Heart right ventricle (tissue), 16 donors: ENCODE measurements at regions not wholly inside any gene's neighbourhood (a gene's known extent, or its start where the extent isn't known, plus 50 kb on each side); places are given as distances from the start of the nearest gene placed in this dataset.

ENCODE experiments used
- ATAC-seq, 8 donors: fragments of 200-7000 bp; cut with Tn5 transposase; one replicate each; pipeline ENCODE4 v1.9.1; 2020; ENCODE audit warnings: mild to moderate bottlenecking in 8 of 8, moderate library complexity in 8 of 8, moderate number of reproducible peaks in 1 of 8
- DNase-seq, 2 donors: peaks; one replicate each; pipeline ENCODE4 v3.0.0-alpha.2; 2020
- H3K27ac ChIP-seq, 10 donors: fragments of 200-600 bp; sonication (generic) in 2 of 10; one replicate each; pipeline versions ENCODE4 v1.5.0 to v1.8.0; 2020 to 2022; ENCODE audit warnings: mild to moderate bottlenecking in 3 of 10
- H3K27me3 ChIP-seq, 7 donors: fragments of 200-600 bp; one replicate each; pipeline ENCODE4 v1.8.0; 2021 to 2022; ENCODE audit warnings: mild to moderate bottlenecking in 2 of 7
- H3K36me3 ChIP-seq, 9 donors: fragments of 200-600 bp; sonication (generic) in 1 of 9; one replicate each; pipeline versions ENCODE4 v1.5.0 to v1.8.0; 2020 to 2022; ENCODE audit warnings: mild to moderate bottlenecking in 2 of 9
- H3K4me1 ChIP-seq, 9 donors: fragments of 200-600 bp; sonication (generic) in 1 of 9; one replicate each; pipeline versions ENCODE4 v1.5.0 to v1.8.0; 2020 to 2022; ENCODE audit warnings: mild to moderate bottlenecking in 4 of 9
- H3K4me3 ChIP-seq, 10 donors: fragments of 200-600 bp; sonication (generic) in 2 of 10; one replicate each; pipeline versions ENCODE4 v1.5.0 to v1.8.0; 2020 to 2022; ENCODE audit warnings: mild to moderate bottlenecking in 7 of 10, moderate library complexity in 2 of 10
- H3K9me3 ChIP-seq, 11 donors: fragments of 200-600 bp in 10 of 11; sonication (generic) in 2 of 11; one replicate each; pipeline versions ENCODE4 v1.5.0 to v1.8.0; 2013 to 2022; ENCODE audit warnings: mild to moderate bottlenecking in 2 of 11, control low read depth in 1 of 11, moderate library complexity in 1 of 11
- CTCF ChIP-seq, 9 donors: fragments of 200-600 bp; sonication (generic) in 2 of 9; IDR thresholded peaks; one replicate each; pipeline versions ENCODE4 v1.5.0 to v1.8.0; 2021 to 2022; ENCODE audit warnings: antibody characterized with exemption in 9 of 9, mild to moderate bottlenecking in 5 of 9, moderate library complexity in 1 of 9
- WGBS, 2 donors: extraction: QIAGEN DNeasy Blood & Tissue Kit; methylation state at CpG; one replicate each; pipeline ENCODE4 v1.1.7; 2013; ENCODE audit warnings: inconsistent platforms in 1 of 2; 5-methylcytosine and 5-hydroxymethylcytosine counted together
- intact Hi-C, 10 donors: fragments of 100-400 bp; cut with DNase I; formaldehyde crosslinking; loops; one replicate each; pipeline versions ENCODE4 v1.11.1 to v1.14.2; 2022
- donor health status: Arrhythmogenic right ventricular cardiomyopathy.
- donor health status: ischemic (EF 13 %, LVEDD 7.1; RV severe dilation, severe dysfunction).
- donor health status: healthy with polysubstance abuse.
- donor health status: DM: no; HTN: yes; CAD: no.
- donor health status: DM: no; HTN: no; CAD: no.
- donor health status: ischemic (EF 25% LVEDD 6.9; RV normal size, moderate dysfunction).
- donor health status: ischemic (EF 25% LVEDD 5.7; RV mildly dilated, moderate dysfunction).
- donor health status: healthy.
- donor health status: DM: yes; HTN: yes; CAD: no.
- donor health status: Ischemic cardiomyopathy.
- donor health status: ischemic (EF 35%, LVEDD 5.7; RV mildly dilated, moderate dysfunction).
- donor health status: nonischemic (EF 11% LVEDD 7.7; RV severe dilation, severe dysfunction).
- donor health status: DM: yes; HTN: yes; CAD: no.
- donor health status: PGD.
- donor health status: ischemic (EF 29% LVEDD 5.4; RV normal size, mild dysfunction).
- donor health status: nonischemic (EF 23%, LVEDD 6.1; RV moderate dilation, normal function).

GRCh38 chr6:105642708-105643107 is 239.8 kb upstream of the PREP start:
- intact Hi-C loops = no loop called here
- no peak overlapping the region for H3K27ac ChIP-seq
- no peaks in the 10 kb centered on the region for H3K36me3 ChIP-seq
- H3K9me3 ChIP-seq = no peaks in the 10 kb centered on the region
- ATAC-seq (no peak), DNase-seq (no peak)
- no peaks in the 10 kb centered on the region for H3K27me3 ChIP-seq
- H3K4me1 ChIP-seq = peaks cover 0 to 6% (median 0%) of the 10 kb centered on the region in 9 donors
- no peak for TF ChIP-seq CTCF (IDR thresholded peaks at IDR 0.05)
- whole genome bisulfite sequencing, 2 donors = 91 to 93% methylated on average over 4 of the region's 4 CpGs
- no peak overlapping the region for H3K4me3 ChIP-seq

GRCh38 chr6:105641504-105641903 is 238.6 kb upstream of the PREP start:
- Histone ChIP-seq H3K36me3 (no peaks in the 10 kb centered on the region), H3K4me1 (peaks cover 0 to 6% (median 0%) of the 10 kb centered on the region in 9 donors), H3K9me3 (no peaks in the 10 kb centered on the region), H3K4me3 (no peak overlapping the region), H3K27me3 (no peaks in the 10 kb centered on the region), H3K27ac (no peak overlapping the region)
- DNase-seq (no peak), ATAC-seq (no peak)
- intact Hi-C loops = no loop called here
- WGBS, 2 donors = 83 to 87% methylated on average over 1 of the region's 1 CpG
- TF ChIP-seq CTCF (IDR thresholded peaks at IDR 0.05) = no peak

- DNase-seq (no peak), ATAC-seq (no peak)
- no peak overlapping the region for H3K4me3 ChIP-seq
- whole genome bisulfite sequencing, 2 donors = 92 to 94% methylated on average over 2 of the region's 2 CpGs
- no peaks in the 10 kb centered on the region for H3K9me3 ChIP-seq
- intact Hi-C loops = no loop called here
- H3K27me3 ChIP-seq = no peaks in the 10 kb centered on the region
- no peak overlapping the region for H3K27ac ChIP-seq
- H3K4me1 ChIP-seq = no peaks in the 10 kb centered on the region
- H3K36me3 ChIP-seq = no peaks in the 10 kb centered on the region
- no peak for TF ChIP-seq CTCF (IDR thresholded peaks at IDR 0.05)
Observed at GRCh38 chr6:105639124-105639523, 236.2 kb upstream of the PREP start.

- H3K36me3 ChIP-seq = no peaks in the 10 kb centered on the region
- H3K27me3 ChIP-seq = no peaks in the 10 kb centered on the region
- no peak for DNase-seq
- H3K4me1 ChIP-seq = no peaks in the 10 kb centered on the region
- intact Hi-C loops = no loop called here
- H3K4me3 ChIP-seq = no peak overlapping the region
- no peak for ATAC-seq
- TF ChIP-seq CTCF (IDR thresholded peaks at IDR 0.05) = no peak
- no peak overlapping the region for H3K27ac ChIP-seq
- peaks cover 0 to 16% (median 0%) of the 10 kb centered on the region in 11 donors for H3K9me3 ChIP-seq
Observed at GRCh38 chr6:105633814-105634213, 230.9 kb upstream of the PREP start.
